Tibial nerve (tissue), 4 donors: ENCODE measurements at regions not wholly inside any gene's neighbourhood (a gene's known extent, or its start where the extent isn't known, plus 50 kb on each side); places are given as distances from the start of the nearest gene placed in this dataset.
A peak's percentile ranks its signal among the peaks of the same experiment; 100 is the strongest.

ENCODE experiments used
- DNase-seq, 2 donors: peaks; one replicate each; pipeline ENCODE4 v3.0.0-alpha.2; 2019; ENCODE audit warnings: low spot score in 2 of 2
- H3K27ac ChIP-seq, 4 donors: fragments of 200-600 bp; sonication (generic) in 3 of 4; one replicate each; pipeline ENCODE4 v1.5.1; 2017 to 2019; ENCODE audit warnings: mild to moderate bottlenecking in 1 of 4
- H3K27me3 ChIP-seq, 2 donors: fragments of 200-600 bp; sonication (generic) in 1 of 2; one replicate each; pipeline versions ENCODE4 v1.5.1 to v1.6.0; 2017 to 2019
- H3K36me3 ChIP-seq, 3 donors: fragments of 200-600 bp; sonication (generic); one replicate each; pipeline ENCODE4 v1.5.1; 2018 to 2019
- H3K4me1 ChIP-seq, 4 donors: fragments of 200-600 bp; sonication (generic) in 3 of 4; one replicate each; pipeline ENCODE4 v1.5.1; 2017 to 2019
- H3K4me3 ChIP-seq, 4 donors: fragments of 200-600 bp; sonication (generic) in 3 of 4; one replicate each; pipeline ENCODE4 v1.5.1; 2017 to 2019; ENCODE audit warnings: mild to moderate bottlenecking in 1 of 4, moderate library complexity in 1 of 4
- H3K9me3 ChIP-seq, 4 donors: fragments of 200-600 bp; sonication (generic) in 3 of 4; one replicate each; pipeline ENCODE4 v1.5.1; 2017 to 2019
- CTCF ChIP-seq, 5 experiments: fragments of 200-600 bp in 3 of 5; fragments of 450-650 bp in 2 of 5; sonication (generic) in 3 of 5; IDR thresholded peaks; one replicate each; pipeline ENCODE4 v1.5.1; 2016 to 2019; ENCODE audit warnings: antibody characterized with exemption in 5 of 5, mild to moderate bottlenecking in 3 of 5, moderate library complexity in 2 of 5
- EP300 ChIP-seq, 2 donors: sonication (generic); formaldehyde crosslinking; IDR thresholded peaks; one replicate each; pipeline ENCODE4 v1.6.1; 2017; ENCODE audit warnings: antibody characterized with exemption in 2 of 2, mild to moderate bottlenecking in 1 of 2
- POLR2A ChIP-seq, 2 donors: fragments of 450-650 bp; IDR thresholded peaks; one replicate each; pipeline ENCODE4 v1.6.1; 2017; ENCODE audit warnings: antibody characterized with exemption in 2 of 2, mild to moderate bottlenecking in 2 of 2, moderate library complexity in 2 of 2
- WGBS, 2 donors: methylation state at CpG; one replicate each; pipeline ENCODE4 v1.1.5; 2018; 5-methylcytosine and 5-hydroxymethylcytosine counted together

- peaks cover 0 to 15% (median 2%) of the 10 kb centered on the region in 4 donors for H3K9me3 ChIP-seq
- no peaks in the 10 kb centered on the region for H3K4me1 ChIP-seq
- no peaks in the 10 kb centered on the region for H3K27me3 ChIP-seq
- TF ChIP-seq POLR2A (IDR thresholded peaks at IDR 0.05): no peak
- TF ChIP-seq EP300 (IDR thresholded peaks at IDR 0.05): no peak
- TF ChIP-seq CTCF (IDR thresholded peaks at IDR 0.05): no peak
- H3K36me3 ChIP-seq: no peaks in the 10 kb centered on the region
- DNase-seq: no peak
- WGBS, 2 donors: 53 to 60% methylated on average over 1 of the region's 1 CpG
- H3K4me3 ChIP-seq: no peak overlapping the region
- no peak overlapping the region for H3K27ac ChIP-seq
These were observed 451.0 kb upstream of the ZNF507 start for GRCh38 chr19:31894451-31894850.

- no peak for DNase-seq
- Histone ChIP-seq H3K27ac (no peak overlapping the region), H3K4me3 (no peak overlapping the region), H3K36me3 (no peaks in the 10 kb centered on the region), H3K4me1 (no peaks in the 10 kb centered on the region), H3K27me3 (no peaks in the 10 kb centered on the region), H3K9me3 (peaks cover 0 to 12% (median 2%) of the 10 kb centered on the region in 4 donors)
- WGBS, 2 donors: 83 to 91% methylated on average over 3 of the region's 3 CpGs
- no peak for TF ChIP-seq CTCF (IDR thresholded peaks at IDR 0.05)
- TF ChIP-seq POLR2A (IDR thresholded peaks at IDR 0.05): no peak
- TF ChIP-seq EP300 (IDR thresholded peaks at IDR 0.05): no peak
These were observed 448.1 kb upstream of the ZNF507 start for GRCh38 chr19:31897292-31897691.

GRCh38 chr19:31900991-31901390 is 444.4 kb upstream of the ZNF507 start:
- no peak for DNase-seq
- 79 to 80% methylated on average over 2 of the region's 2 CpGs for WGBS, 2 donors
- H3K36me3 ChIP-seq: no peaks in the 10 kb centered on the region

GRCh38 chr19:31902821-31903220 is 442.6 kb upstream of the ZNF507 start:
- no peaks in the 10 kb centered on the region for H3K27me3 ChIP-seq
- WGBS, 2 donors: 88 to 90% methylated on average over 1 of the region's 1 CpG
- peak overlapping the region in 2 of 4 donors; percentile 28 to 89 for H3K27ac ChIP-seq
- no peaks in the 10 kb centered on the region for H3K9me3 ChIP-seq
- TF ChIP-seq POLR2A (IDR thresholded peaks at IDR 0.05) (no peak), EP300 (IDR thresholded peaks at IDR 0.05) (no peak), CTCF (IDR thresholded peaks at IDR 0.05) (no peak)
- no peak overlapping the region for H3K4me3 ChIP-seq
- no peak for DNase-seq
- H3K36me3 ChIP-seq: no peaks in the 10 kb centered on the region
- H3K4me1 ChIP-seq: peaks cover 0 to 29% (median 0%) of the 10 kb centered on the region in 4 donors

More at GRCh38 chr19:31900991-31901390, 444.4 kb upstream of the ZNF507 start:
- Histone ChIP-seq H3K4me3 (no peak overlapping the region), H3K4me1 (peaks cover 0 to 19% (median 0%) of the 10 kb centered on the region in 4 donors), H3K27me3 (no peaks in the 10 kb centered on the region), H3K27ac (no peak overlapping the region), H3K9me3 (no peaks in the 10 kb centered on the region)
- TF ChIP-seq EP300 (IDR thresholded peaks at IDR 0.05): no peak
- no peak for TF ChIP-seq POLR2A (IDR thresholded peaks at IDR 0.05)
- no peak for TF ChIP-seq CTCF (IDR thresholded peaks at IDR 0.05)

GRCh38 chr19:31903979-31904378 is 441.4 kb upstream of the ZNF507 start:
- WGBS, 2 donors: 53 to 54% methylated on average over 2 of the region's 2 CpGs
- Histone ChIP-seq H3K27ac (peak overlapping the region in 2 of 4 donors; percentile 66 to 89), H3K27me3 (no peaks in the 10 kb centered on the region), H3K36me3 (no peaks in the 10 kb centered on the region), H3K9me3 (no peaks in the 10 kb centered on the region), H3K4me3 (no peak overlapping the region), H3K4me1 (peaks cover 0 to 29% (median 0%) of the 10 kb centered on the region in 4 donors)
- no peak for DNase-seq
- TF ChIP-seq CTCF (IDR thresholded peaks at IDR 0.05) (no peak), POLR2A (IDR thresholded peaks at IDR 0.05) (no peak), EP300 (IDR thresholded peaks at IDR 0.05) (no peak)
